ENCODE measurements at regions not wholly inside any gene's neighbourhood (a gene's known extent, or its start where the extent isn't known, plus 50 kb on each side); places are given as distances from the start of the nearest gene placed in this dataset.

DNA sequence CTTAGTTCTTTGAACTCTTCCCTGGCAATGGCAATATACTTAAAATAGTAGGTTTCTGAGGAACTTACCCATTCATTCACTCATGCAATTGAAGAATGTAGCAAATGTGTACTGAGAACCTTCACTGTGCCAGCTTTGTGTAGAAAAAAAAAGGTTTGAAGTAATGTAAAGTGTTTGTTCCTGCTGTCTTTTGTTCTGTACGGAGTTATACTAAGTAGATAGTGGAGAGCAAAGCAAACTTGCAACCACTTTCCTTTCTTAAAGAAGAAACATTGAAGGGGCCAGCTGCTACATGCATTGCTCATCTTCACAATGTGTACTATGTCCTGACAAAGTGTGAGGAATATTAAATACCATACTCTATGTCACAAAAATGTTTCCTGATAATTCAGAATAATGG lies 68.9 kb upstream of the FREM2 start:
- Histone ChIP-seq H3K9ac (ENCODE audit: low read length) (no peak overlapping the region), H3K27me3 (ENCODE audit: low read length) (no peaks in the 10 kb centered on the region), H3K4me3 (ENCODE audit: insufficient read depth, low read length, poor library complexity, severe bottlenecking) (no peak overlapping the region), H3K4me2 (ENCODE audit: low read depth, low read length, poor library complexity, severe bottlenecking) (no peak overlapping the region), H3K27ac (ENCODE audit: low read depth, low read length) (no peak overlapping the region), H4K20me1 (ENCODE audit: low read depth, low read length) (no peaks in the 10 kb centered on the region), H3F3A (ENCODE audit: insufficient read depth) (no peaks in the 10 kb centered on the region), H3K9me3 (ENCODE audit: insufficient read depth, low read length) (no peaks in the 10 kb centered on the region), H2AFZ (ENCODE audit: low read depth, low read length, severe bottlenecking) (no peak overlapping the region), H3K9me2 (replicated peaks; ENCODE audit: insufficient read depth, low read length) (no peaks in the 10 kb centered on the region), H3K79me2 (ENCODE audit: insufficient read depth, low read length) (no peaks in the 10 kb centered on the region), H3K36me3 (ENCODE audit: low read length) (no peaks in the 10 kb centered on the region)
- TF ChIP-seq, protein P1, sequence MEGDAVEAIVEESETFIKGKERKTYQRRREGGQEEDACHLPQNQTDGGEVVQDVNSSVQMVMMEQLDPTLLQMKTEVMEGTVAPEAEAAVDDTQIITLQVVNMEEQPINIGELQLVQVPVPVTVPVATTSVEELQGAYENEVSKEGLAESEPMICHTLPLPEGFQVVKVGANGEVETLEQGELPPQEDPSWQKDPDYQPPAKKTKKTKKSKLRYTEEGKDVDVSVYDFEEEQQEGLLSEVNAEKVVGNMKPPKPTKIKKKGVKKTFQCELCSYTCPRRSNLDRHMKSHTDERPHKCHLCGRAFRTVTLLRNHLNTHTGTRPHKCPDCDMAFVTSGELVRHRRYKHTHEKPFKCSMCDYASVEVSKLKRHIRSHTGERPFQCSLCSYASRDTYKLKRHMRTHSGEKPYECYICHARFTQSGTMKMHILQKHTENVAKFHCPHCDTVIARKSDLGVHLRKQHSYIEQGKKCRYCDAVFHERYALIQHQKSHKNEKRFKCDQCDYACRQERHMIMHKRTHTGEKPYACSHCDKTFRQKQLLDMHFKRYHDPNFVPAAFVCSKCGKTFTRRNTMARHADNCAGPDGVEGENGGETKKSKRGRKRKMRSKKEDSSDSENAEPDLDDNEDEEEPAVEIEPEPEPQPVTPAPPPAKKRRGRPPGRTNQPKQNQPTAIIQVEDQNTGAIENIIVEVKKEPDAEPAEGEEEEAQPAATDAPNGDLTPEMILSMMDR (IDR thresholded peaks at IDR 0.05; ENCODE audit: insufficient read depth, low read length, poor library complexity, severe bottlenecking) = no peak
- TF ChIP-seq EZH2phosphoT487 (conservative IDR thresholded peaks at IDR 0.05; ENCODE audit: low read length) = no peak

DNA sequence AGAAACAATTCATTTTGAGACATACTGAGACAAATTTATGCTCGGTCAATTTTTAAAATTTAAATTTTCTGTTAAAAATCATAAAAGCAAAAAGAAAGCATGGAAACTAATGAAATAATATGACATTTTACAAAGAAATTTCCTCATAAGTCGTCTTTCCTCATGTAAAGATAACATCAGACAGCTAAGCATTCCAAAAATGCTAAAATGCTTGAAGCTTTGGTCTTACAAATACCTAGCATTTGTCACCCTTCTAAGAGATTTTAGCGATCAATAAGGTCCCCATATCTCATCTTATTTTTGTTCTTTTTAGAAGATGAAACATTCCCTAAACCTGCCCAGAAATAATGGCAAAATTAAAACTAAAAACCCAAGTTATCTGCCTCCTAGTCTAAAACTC lies 68.5 kb upstream of the FREM2 start:
- Histone ChIP-seq H3K36me3 (ENCODE audit: low read length) (no peaks in the 10 kb centered on the region), H3K27me3 (ENCODE audit: low read length) (no peaks in the 10 kb centered on the region), H3K9ac (ENCODE audit: low read length) (no peak overlapping the region), H3K9me3 (ENCODE audit: insufficient read depth, low read length) (no peaks in the 10 kb centered on the region), H3K27ac (ENCODE audit: low read depth, low read length) (no peak overlapping the region), H3K79me2 (ENCODE audit: insufficient read depth, low read length) (no peaks in the 10 kb centered on the region), H3F3A (ENCODE audit: insufficient read depth) (no peaks in the 10 kb centered on the region), H3K4me2 (ENCODE audit: low read depth, low read length, poor library complexity, severe bottlenecking) (no peak overlapping the region), H3K9me2 (replicated peaks; ENCODE audit: insufficient read depth, low read length) (no peaks in the 10 kb centered on the region), H3K4me3 (ENCODE audit: insufficient read depth, low read length, poor library complexity, severe bottlenecking) (no peak overlapping the region), H4K20me1 (ENCODE audit: low read depth, low read length) (no peaks in the 10 kb centered on the region), H2AFZ (ENCODE audit: low read depth, low read length, severe bottlenecking) (no peak overlapping the region)
- TF ChIP-seq, protein P1 (IDR thresholded peaks at IDR 0.05; ENCODE audit: insufficient read depth, low read length, poor library complexity, severe bottlenecking) = no peak
- TF ChIP-seq EZH2phosphoT487 (conservative IDR thresholded peaks at IDR 0.05; ENCODE audit: low read length) = no peak

DNA sequence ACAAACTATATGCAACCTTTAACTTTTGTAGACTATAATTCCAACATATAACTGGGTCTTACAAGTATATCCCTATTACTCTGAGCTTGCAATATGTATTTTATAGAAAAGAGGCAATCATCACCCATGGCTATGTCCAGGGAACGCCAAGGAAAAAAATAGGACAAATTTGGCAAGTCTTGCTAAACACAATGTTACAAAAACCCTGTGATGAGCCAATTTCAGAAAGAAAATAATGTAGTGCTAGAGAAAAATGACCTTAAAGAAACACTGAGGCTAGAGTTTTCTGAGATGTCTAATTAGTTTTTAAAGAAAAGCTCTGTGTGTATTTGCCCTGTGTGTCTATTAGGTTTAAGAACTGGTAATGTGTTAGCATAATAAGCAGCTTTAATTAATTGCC lies 68.0 kb upstream of the FREM2 start:
- H4K20me1 ChIP-seq (ENCODE audit: low read depth, low read length) = no peaks in the 10 kb centered on the region

More for the DNA sequence above, 68.0 kb upstream of the FREM2 start:
- H3K9me3 ChIP-seq (ENCODE audit: insufficient read depth, low read length) = no peaks in the 10 kb centered on the region
- H3K27ac ChIP-seq (ENCODE audit: low read depth, low read length) = no peak overlapping the region
- no peaks in the 10 kb centered on the region for H3K79me2 ChIP-seq (ENCODE audit: insufficient read depth, low read length)
- no peak overlapping the region for H3K4me2 ChIP-seq (ENCODE audit: low read depth, low read length, poor library complexity, severe bottlenecking)
- H3K9ac ChIP-seq (ENCODE audit: low read length) = no peak overlapping the region
- no peaks in the 10 kb centered on the region for H3K27me3 ChIP-seq (ENCODE audit: low read length)
- no peaks in the 10 kb centered on the region for H3K36me3 ChIP-seq (ENCODE audit: low read length)
- no peaks in the 10 kb centered on the region for H3F3A ChIP-seq (ENCODE audit: insufficient read depth)
- no peaks in the 10 kb centered on the region for H3K9me2 ChIP-seq (replicated peaks; ENCODE audit: insufficient read depth, low read length)
- TF ChIP-seq EZH2phosphoT487 (conservative IDR thresholded peaks at IDR 0.05; ENCODE audit: low read length) = no peak
- TF ChIP-seq, protein P1 (IDR thresholded peaks at IDR 0.05; ENCODE audit: insufficient read depth, low read length, poor library complexity, severe bottlenecking) = no peak
- no peak overlapping the region for H2AFZ ChIP-seq (ENCODE audit: low read depth, low read length, severe bottlenecking)
- H3K4me3 ChIP-seq (ENCODE audit: insufficient read depth, low read length, poor library complexity, severe bottlenecking) = no peak overlapping the region

All from SU-DHL-6 (cell line).